ENCODE measurements at regions not wholly inside any gene's neighbourhood (a gene's known extent, or its start where the extent isn't known, plus 50 kb on each side); places are given as distances from the start of the nearest gene placed in this dataset.

DNA sequence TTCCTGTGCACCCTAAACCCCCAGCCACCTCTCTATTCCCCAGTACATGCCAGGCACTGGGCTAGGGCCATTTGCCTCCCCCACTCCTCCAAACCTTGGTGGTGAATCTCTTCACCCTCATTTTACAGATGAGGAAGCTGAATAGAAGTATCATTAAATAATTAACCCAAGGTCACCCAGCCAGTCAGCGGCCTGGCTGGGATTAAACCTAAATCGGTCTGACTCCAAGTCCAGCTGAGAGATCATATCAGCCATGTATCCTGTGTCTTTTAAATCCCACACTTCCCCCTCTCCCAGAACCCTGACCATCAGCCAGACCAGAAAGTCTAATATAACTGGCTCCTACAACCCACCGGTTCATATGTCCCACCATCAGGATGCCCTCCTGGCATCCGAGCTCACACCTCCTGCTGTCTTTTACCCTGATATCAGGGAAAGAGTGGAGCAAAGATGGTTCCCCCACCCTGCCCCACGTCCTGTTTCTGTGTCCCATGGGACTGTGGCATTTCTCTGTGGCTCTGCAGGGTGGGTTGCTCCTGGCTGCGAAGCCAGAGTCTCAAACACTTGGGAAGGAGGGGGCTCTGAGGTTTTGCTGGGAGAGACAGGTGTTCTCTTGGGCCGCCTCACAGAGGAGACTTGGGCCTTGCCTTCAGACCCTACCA, 145.3 kb downstream of the VEGFA start:
- no peak for DNase-seq

DNA sequence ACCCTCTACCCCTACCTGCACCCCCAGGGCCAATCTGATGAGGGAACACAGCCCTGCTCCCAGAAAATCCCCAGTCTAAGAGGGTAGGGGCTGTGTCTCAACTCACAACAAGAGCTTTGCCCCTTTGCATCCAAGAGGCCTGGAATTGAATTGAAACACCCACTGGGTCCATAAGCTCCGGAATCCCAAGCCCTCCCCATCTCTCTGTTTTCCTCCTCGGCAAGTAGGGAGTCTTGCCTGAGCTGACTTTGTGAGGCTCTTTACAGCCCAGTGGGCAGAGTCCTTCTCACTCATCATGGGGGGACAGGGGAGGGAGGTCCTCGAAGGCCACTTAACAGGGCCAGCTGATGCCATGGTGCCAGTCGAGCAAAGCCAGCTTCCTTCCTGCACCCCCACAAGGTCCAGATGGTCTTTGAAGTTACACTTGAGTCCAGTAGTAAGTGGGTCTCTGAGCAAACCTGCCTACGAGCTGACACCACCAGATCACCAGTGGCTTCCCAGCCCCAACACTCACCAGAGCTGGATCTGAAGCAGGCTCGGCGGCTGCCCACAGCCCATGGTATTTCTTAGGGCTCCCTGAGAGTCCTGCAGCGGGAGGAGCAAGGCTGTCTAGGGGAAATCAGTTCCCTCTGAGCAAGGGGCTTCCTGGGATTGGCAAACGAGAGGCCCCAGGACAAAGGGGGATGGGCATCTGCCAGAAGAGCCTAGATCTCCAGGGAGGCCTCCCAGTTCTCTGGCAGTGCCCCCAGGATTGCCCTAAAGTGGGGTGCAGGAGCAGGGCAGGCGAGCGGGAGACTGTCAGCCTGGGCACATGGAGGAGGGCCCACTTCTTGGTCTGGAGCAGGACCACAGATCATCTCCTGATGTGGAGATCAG, 144.5 kb downstream of the VEGFA start:
- no peak for DNase-seq

DNA sequence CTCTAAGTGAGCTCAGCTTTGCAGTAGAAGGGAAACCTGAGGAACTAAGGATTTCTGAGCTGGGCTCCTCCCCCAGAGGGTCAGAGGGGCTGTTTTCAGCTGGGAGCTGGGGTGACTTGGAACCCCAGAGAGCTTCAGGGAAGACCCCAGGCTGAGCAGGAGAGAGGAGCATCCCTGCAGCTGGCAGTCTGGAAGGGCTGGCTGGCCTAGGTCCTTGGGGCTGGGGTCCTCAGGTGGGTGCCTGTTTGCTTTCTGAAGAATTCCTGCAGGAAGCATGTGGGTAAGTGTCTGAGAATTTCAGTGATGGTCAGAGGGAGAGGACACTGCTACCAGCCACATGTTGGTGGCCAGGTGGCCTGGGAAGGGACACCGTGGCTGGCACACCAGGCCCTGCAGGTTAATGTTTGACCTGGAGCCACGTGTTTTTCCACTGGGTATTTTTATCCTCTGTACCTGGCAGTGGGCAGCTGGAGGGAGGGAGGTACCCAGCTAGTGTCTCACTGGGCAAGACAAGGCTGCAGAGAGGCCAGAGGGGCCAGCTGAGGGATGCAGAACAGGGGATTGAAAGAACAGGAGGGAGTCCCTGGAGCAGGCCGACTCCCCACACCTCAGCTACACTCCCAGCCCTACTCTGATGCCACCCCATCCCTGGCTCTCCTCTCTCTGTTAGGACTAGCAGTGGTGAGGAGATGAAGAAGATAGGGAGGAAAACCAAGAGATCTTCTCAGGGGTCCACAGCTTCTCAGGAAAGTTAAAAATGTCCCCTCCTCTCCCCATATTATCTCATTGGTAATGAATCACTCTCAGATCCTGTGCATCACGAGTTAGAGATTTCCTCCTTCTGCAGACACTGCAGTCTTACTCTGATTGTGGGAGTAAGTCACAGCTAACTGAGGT, 143.6 kb downstream of the VEGFA start:
- DNase-seq = no peak

DNA sequence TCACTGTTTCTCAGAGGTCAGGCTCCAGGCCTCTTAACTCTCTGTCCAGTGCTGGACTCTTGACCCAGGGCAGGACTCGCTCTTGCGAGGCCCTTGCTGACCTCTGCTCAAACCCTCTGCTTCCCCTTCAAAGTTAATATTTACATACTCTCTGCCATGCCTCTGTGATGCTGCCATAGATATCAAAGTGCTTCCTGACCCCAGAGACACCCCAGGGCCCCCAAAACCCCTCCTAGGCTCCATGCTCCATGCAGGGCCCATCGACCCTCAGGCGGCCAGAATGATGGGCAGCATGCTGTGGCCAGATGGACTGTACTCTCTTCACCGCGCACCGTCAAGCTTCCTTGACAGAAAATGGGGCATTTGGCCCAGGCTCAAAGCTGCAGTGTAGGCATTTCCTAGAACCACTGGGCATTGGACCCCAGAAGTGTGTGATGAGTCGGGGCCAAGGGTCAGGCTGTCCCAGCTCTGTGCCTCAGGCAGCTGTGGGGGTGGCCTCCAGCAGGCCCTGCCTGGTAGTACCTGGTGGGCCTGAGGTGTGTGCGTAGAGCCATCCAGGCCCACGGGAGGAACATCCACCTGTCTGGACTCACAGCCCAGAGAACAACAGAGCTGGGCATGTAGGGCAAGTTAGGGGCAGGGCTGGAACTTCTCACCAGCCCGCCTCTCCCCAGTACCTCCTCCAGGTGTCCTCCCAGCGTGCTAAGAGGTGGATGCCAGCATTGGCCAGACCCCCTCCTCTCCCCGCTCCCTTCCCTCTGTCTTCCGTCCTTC, 142.8 kb downstream of the VEGFA start:
- no peak for DNase-seq

DNA sequence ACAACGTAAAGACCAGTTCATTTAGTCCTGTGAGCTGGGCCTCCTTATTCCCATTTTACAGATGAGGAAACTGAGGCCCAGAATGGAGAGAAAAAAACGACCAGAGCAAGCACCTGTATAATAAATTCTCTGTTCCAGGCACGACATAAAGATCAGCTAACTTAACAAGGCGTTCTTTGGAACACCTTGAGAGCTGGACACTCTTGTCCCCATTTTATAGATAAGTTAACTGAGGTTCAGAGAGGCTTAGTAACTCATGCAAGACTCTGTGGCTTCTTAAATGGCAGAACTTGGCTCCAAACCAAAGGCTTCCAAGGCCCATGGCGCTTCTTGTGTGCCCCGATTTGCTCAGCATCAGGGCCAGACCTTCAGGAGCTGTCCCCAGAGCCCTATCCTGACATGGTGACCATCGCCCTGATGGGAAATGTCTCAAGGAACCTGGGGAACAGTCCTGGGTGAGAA, 142.1 kb downstream of the VEGFA start:
- no peak for DNase-seq

DNA sequence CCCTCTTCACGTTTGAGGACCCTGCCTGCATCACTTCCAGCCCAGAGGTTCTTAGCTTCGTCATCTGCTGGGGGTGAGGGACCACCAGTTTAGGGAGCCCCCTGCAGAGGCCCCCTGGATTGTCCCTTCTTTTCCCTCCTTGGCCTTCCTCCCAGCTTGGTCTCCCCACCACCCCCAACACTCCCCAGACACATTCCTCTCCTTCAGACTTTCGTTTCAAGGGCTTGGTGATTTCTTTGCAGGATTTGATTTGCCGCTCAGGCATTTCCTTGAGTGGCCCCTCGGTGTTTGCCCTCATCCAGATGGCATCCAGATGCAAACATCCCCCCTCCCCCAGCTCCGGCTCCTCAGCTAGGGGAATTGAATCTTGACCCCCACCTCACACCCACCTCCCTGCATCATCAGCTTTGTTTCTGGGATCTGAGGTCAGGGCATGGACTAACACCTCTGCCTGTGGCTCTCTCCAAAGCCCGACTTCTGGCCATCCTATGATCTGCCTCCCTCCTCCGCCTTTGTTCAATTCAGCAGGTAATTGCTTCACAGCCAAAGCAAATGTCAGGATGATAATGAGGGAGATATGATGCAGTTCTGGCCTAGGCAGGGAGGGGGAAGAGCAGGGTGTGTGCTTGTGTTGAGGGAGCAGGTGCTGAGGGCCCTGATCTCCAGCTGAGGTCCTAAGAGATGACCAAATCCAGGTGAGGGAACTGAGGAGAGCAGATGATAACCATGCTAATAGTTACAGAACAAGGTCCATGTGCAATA, 141.5 kb downstream of the VEGFA start:
- no peak for DNase-seq

DNA sequence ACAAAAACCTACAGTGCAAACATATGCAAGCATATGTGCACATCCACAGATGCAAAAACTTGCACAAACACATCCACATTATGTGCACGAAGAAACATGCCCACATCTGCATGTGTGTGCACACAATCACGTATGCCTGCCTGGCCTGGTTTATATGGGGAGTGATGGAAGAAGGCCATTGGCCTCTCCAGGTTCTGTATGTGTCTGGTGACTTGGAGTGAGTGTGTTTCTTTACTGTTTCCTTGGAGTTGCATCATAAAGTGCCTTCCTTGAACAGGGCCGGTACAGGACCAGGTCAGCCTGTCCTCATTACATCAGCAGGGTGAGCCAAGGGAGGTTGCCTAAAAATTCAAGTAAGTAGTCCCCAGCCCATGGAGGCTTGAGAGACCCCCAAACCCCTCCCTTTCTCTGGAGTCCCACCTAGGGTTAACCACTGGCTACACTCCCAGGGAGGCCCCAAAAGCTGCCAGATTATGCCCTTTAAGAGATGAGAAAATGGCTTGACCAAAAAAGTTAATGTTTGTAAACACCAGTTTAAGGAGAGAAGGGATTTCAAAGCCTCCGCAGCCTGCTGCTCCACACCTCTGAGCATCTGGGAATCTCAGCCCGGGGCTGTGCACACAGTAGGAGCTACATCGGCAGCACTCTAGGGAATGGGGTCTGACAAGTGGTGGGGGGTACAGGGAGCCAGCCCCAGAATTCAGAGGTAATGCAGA, 140.8 kb downstream of the VEGFA start:
- no peak for DNase-seq

DNA sequence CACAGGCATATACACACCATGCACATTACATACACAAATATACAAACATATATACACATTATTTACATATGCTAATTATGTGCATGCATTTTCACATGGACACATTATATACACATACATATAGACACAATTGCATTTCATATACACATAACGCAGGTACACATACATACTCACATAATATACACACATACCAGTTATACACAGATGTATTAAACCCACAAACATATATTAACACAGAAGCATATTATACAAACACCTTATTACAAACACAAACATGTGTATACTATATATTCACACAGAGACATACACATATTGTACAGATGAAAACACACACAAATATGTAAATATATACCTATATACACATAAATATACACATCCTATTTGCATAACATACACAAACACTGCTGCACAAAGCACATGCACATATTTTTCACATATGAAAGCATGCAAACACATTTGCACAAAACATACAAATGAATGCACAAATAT, 140.2 kb downstream of the VEGFA start:
- no peak for DNase-seq

DNA sequence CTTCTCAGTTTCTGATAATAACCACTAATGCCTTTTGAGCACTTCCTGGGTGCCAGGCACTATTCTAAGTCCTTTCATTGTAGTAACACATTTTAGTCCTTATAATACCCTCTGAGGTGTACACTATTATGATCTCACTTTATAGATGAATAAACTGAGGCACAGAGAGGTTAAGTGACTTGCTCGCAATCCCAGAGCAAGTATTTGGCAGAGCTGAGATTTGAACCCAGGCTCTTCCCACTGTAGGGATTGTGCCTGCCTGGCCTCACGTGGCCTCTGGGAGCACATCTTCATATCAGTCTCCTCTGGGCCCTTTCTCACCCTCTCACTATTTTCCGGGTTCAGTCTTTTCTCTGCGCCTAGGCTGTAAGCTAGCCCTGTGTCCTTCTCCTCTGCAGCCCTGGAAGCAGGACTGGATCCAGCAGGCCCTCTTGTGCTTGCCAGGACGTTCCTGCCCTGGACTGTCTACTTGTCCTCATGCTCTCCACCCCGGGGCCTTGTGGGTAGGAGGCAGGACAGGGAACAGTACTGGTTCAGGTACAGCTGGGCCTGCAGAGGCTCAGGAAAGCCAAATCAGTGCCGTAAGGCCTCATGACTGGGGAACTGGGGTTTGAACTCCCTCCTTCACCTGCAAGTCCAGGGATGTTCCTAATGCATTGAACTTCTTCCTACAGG, 139.6 kb downstream of the VEGFA start:
- DNase-seq = no peak

DNA sequence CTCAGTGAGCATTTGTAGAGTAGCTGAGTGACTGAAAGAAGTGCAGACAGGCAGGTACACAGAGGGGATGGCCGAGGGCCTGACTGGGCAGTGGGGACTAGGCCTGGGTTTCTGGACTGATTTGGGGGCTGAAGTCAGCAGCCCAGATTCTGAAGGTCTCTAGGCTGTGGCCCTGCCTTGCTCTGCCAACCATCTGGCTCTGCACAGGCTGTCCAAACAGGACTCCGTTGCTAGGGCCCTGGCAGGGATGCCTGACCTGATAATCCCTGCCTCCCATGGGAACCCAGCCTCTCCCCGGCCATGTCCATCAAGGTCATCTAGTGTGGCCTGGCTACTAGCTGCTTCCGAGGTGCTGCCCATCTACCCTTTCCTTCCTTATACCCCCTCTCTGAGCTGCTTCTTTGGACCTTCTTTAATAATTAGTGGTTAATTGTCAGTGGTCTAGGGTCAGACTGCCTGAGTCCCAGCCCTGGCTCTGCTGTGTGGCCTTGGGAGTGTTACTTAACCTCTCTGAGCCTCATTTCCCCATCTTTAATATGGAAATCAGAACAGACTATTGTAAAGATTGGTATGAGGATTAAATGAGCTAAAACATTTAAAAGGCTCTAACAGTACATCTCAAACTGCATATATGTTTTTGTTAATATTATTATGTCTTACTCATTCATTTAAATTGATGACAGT, 137.9 kb downstream of the VEGFA start:
- no peak for DNase-seq

DNA sequence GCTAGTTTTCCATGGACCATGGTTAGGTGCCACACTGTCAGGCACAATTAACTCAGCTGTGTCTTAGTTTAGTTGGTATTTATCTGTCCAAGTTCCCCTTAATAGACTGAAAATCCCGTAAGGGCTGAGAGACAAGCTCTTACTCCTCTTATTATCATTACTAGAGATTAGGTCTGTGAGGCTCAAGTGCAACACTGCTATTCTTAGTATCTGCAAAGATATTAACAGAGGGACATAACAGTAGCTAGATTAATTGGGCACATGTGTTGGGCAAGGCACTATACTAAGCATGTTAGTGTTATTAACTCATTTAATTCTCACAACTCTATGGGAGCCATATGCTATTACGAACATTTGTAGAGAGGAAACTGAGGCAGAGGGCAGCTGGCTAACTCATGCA, 137.3 kb downstream of the VEGFA start:
- no peak for DNase-seq

DNA sequence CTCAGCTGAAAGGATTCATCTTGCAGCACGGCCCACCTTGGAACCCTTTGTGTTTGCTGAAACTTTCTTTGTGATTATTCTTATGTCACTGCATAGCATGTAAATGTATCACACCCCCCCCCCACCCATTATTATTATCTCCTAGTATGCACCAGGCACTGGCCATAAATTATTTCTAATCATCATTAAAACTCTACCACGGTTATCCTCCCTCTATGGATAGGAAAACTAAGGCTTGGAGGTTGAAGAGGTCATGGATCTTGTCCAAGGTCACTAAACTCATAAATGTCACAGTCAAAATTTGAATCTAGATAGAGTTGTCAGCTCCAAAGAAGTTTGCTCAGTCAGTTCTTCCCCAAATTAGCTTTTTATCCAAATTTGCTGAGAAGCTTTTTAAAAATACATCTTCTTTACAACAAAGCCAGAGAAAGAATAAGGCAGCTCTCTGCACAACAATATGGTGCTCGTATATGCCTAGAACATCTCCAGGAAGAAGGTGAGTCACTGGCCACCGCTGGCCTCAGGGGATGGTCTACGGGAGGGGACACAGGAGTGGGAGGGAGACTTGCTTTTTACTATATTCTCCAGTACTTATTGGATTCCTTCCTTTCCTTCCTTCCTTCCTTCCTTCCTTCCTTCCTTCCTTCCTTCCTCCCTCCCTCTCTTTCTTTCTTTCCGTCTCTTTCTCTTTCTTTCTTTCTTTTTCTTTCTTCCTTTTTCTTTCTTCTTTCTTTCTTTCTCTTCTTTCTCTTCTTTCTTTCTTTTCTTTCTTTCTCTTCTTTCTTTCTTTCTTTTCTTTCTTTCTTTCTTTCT, 134.5 kb downstream of the VEGFA start:
- no peak for DNase-seq

DNA sequence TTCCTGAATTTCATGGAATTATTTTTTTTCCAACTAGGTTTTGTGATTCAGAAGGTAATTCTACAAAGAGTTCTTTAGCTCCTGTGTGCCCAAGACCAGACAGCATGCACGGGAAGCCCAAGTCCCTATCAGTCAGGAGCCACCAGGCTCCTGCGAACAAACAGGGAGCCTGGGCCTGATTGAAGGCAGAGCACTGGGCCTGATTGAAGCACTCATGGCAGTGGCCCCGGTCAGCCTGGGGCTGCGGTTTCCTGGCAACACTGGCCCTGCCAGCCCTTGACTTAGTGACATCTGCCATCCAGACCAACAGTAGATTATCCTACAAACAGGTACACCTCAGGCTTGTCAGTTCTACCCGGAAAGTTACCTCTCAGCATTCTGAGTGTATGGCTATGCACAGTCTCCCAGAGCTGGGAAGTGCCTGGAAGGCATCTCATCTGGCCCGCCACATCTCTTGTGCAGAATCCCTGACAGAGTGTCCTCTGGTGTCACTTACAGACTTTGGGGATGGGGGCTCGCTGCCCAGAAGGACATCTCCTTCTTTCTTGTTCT, 133.8 kb downstream of the VEGFA start:
- DNase-seq = no peak

DNA sequence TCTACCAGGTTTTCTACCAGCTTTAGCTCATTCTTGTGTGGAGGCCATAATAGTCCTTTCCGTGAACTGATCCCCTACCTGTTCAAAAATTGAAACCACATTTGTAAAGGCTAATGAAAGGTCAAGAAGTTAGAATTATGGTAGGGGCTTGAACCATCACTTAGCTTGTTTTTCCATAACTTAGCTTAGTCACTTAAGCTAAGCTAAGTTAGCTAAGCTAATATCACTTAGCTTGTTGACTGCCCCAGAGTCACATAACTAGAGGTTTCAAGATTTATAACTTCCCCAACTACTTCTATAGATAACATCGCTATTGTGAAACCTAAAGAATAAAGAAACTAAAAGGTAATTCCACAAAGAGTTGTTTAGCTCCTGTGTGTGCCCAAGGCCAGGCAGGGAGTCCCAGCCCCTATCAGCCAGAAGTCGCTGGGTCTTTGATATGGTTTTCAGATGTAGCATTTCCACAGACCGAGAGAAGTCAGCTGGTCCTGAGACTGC, 131.8 kb downstream of the VEGFA start:
- DNase-seq = no peak

DNA sequence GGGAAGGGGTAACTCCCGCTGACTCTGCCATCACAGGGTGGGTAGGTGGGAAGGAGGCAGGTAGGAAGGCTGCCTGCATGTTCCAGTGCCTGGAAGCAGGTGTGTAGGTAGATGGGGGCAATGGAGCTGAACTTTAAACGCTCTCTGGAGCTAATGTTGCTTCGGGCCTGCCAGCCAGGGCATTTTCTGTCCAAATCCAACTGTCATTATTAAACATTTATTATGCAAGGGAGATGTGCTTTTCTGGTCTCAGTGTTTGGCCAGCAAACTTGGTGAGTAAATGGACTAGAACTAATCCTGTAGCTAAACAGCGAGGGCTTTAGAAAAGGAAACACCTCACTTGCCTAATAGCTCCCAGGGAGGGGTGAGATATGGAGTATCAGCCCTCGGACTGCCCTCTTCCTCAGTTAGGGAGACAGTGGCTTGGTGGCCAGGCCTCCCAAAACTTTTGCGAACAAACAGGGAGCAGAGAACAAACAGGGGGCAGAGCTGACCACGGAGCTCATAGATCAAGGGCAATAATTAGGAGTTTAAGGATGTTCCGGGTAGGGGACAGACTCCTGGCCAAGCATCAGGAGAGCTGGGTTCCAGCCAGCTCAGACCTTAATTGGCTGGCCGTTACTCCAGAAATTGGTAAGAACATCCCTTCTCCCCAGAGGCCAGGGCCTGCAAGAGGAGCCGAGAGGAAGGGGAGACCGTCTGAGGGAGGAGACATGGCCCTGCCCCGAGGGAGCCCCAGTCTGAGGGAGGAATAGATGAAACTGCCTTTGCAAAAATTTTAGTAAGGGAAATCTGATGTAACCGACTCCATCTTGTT, 131.1 kb downstream of the VEGFA start:
- DNase-seq = no peak

DNA sequence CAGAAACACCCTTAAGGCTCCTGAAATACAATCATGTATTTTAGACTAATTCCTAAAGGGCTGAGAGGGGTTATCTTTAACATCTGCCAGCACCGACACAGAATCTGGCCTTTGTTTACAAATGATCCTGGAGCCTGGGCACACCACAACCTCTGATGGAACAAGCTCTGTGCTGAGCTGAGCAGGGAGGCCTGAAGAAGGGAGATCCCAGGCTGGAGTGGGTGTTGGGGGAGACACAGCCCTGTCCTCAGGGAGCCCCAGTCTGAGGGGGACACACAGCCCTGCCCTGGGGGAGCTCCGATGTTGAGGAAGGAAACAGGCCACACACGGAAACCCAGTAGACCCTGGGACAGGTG, 130.5 kb downstream of the VEGFA start:
- DNase-seq = no peak

DNA sequence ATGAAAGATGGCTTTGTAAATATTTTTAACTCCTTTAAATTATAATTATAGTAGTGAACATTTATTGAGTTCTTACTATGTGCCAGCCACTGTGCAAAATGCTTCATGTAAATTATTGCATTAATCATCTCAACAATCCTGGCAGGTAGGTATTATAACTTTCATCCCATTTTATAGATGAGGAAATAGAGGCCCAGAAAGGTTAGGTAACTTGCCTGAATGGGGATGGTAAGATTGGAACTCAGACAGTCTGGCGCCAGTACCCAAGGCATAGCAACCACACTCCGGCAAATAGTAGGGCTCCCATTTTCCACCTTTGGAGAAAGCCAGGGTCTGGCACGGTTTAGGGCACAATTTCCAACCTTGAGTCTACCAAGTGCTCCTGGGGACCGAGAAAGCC, 129.8 kb downstream of the VEGFA start:
- no peak for DNase-seq

Data from stimulated activated CD4-positive, alpha-beta T cell treated with anti-CD3 and anti-CD28 coated beads, Interleukin-4, amount 100 ng/mL, for 24 hours (primary cell).